GM12875 (cell line): ENCODE measurements at regions not wholly inside any gene's neighbourhood (a gene's known extent, or its start where the extent isn't known, plus 50 kb on each side); places are given as distances from the start of the nearest gene placed in this dataset.

Source experiments
- H3K4me3 ChIP-seq: one replicate; pipeline ENCODE4 v1.5.1; 2011; ENCODE audit warnings: low read depth, low read length, control low read depth
- CTCF ChIP-seq: IDR thresholded peaks from 2 replicates; pipeline ENCODE4 v1.5.1; 2011; ENCODE audit warnings: low read depth, mild to moderate bottlenecking, control low read depth, inconsistent platforms, low read length, moderate library complexity, borderline replicate concordance; ENCODE audit not compliant: insufficient read depth

GRCh38 chr2:149841396-149841795, 253.8 kb upstream of the MMADHC start:
- no peak for TF ChIP-seq CTCF
- H3K4me3 ChIP-seq = no peak overlapping the region

GRCh38 chr2:149832324-149832723, 244.7 kb upstream of the MMADHC start:
- TF ChIP-seq CTCF = no peak

GRCh38 chr2:149828520-149829210, 241.1 kb upstream of the MMADHC start:
- no peak overlapping the region for H3K4me3 ChIP-seq
- no peak for TF ChIP-seq CTCF

More at GRCh38 chr2:149832324-149832723, 244.7 kb upstream of the MMADHC start:
- no peak overlapping the region for H3K4me3 ChIP-seq

GRCh38 chr2:149827585-149828126, 240.1 kb upstream of the MMADHC start:
- TF ChIP-seq CTCF = no peak
- H3K4me3 ChIP-seq = no peak overlapping the region

GRCh38 chr2:149826471-149827125, 239.0 kb upstream of the MMADHC start:
- no peak for TF ChIP-seq CTCF

GRCh38 chr2:149825473-149825872, 237.9 kb upstream of the MMADHC start:
- TF ChIP-seq CTCF = no peak
- H3K4me3 ChIP-seq = no peak overlapping the region

More at GRCh38 chr2:149826471-149827125, 239.0 kb upstream of the MMADHC start:
- H3K4me3 ChIP-seq = no peak overlapping the region
